ENCODE measurements at regions not wholly inside any gene's neighbourhood (a gene's known extent, or its start where the extent isn't known, plus 50 kb on each side); places are given as distances from the start of the nearest gene placed in this dataset.

DNA sequence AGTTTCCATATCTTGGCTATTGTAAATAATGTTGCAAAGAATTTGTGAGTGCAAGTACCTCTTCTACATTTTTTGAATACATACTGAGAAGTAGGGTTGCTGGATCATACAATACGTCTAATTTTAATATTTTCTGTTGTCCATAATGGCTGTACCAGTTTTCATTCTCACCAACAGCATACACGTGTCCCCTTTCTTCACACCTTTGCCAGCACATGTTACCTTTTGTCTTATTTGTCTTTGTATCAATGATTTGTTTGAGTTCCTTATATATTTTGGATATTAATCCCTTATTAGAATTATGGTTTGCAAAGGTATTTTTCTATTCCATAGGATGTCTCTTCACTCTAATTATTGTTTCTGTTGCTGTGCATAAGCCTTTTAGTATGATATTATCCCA, 904.3 kb downstream of the METTL15 start:
- DNase-seq (ENCODE audit: low spot score) (no peak), ATAC-seq (ENCODE audit: low FRiP score) (no peak)
- TF ChIP-seq CTCF (IDR thresholded peaks at IDR 0.05): no peak

DNA sequence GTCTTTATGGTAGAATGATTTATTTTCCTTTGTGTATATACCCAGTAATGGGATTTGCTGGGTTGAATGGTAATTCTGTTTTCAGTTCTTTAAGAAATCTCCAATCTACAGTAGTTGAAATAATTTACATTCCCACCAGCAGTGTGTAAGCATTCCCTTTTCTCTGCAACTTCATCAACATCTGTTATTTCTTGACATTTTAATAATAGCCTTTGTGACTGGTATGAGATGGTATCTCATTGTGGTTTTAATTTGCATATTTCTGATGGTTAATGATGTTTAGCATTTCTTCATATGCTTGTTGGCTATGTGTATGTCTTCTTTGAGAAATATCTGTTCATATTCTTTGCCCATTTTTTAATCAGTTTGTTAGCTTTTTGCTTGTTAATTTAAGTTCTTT, 901.2 kb downstream of the METTL15 start:
- TF ChIP-seq CTCF (IDR thresholded peaks at IDR 0.05): no peak
- ATAC-seq (ENCODE audit: low FRiP score) (no peak), DNase-seq (ENCODE audit: low spot score) (no peak)

- DNase-seq (ENCODE audit: low spot score) (no peak), ATAC-seq (ENCODE audit: low FRiP score) (no peak)
- TF ChIP-seq CTCF (IDR thresholded peaks at IDR 0.05): no peak
Observed at GRCh38 chr11:29008481-29008880, 900.3 kb downstream of the METTL15 start.

DNA sequence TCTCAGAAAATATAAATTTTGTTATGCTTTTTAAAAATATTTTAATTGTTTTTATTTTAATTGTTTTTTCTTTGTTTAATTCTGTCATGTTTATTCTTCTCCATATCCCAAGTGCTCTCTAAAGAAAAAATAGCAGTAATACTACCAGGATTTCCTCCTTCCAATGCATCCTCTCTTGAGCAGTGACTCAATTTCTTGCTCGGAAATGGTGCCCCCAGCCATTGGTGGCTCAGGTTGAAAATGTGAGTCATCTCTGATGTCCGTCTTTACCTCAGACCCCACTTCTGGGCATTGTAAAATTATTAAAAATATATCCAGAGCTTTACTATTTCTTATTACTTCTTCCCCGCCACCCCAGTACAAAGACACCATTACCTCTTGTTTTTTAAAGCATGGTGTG, 898.5 kb downstream of the METTL15 start:
- ATAC-seq (ENCODE audit: low FRiP score) (no peak), DNase-seq (ENCODE audit: low spot score) (no peak)
- TF ChIP-seq CTCF (IDR thresholded peaks at IDR 0.05): no peak

DNA sequence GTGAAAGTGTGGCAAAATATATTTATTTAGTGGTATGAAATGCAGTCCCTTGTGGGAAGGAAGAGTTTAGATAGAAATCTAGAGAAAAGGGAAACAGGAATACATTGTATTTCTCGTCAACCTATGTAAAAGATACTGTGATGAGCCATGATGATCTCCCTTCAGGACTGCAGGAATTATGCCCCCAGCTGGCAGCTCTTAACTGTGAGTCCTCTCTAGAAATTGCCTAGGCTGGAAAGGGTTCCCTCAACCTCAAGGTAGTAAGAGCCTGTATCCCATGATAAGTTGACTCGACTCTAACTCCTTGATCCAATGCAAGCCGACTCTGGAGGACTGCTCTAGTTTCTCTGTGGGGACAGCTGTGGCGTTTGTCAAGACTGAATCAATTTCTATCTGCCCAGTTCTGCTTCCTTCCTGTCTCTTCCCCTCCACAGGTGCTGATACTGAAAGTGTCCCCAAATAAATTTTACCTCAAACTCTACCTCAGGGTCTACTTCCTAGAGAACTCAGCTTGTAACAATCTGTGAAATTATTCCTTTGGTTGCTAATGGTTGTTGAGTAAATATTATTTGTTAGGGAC, 897.3 kb downstream of the METTL15 start:
- DNase-seq (ENCODE audit: low spot score) (no peak), ATAC-seq (ENCODE audit: low FRiP score) (no peak)
- no peak for TF ChIP-seq CTCF (IDR thresholded peaks at IDR 0.05)

DNA sequence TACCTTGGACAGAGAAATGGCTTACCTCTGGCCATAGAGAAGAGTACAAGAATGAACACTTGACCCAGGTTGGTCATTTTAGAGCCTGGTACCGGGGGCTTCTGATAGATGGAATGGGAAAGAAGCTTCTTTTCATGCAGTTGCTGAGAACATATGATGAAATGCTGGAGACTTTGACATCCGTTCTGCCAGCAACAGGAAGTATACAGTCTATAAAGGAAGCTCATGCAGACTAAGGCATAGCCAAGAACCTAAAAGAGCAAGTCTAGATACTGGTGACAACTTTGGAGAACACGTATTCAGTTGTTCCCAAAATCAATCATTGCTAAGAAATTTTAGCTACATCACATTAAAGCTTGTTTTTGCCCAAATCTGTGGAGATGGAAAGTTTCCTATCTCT, 894.6 kb downstream of the METTL15 start:
- ATAC-seq (ENCODE audit: low FRiP score): no peak

More for the DNA sequence above, 894.6 kb downstream of the METTL15 start:
- DNase-seq (ENCODE audit: low spot score): no peak
- no peak for TF ChIP-seq CTCF (IDR thresholded peaks at IDR 0.05)

Data from omental fat pad (tissue), 3 donors.